GM12878 (cell line): ENCODE measurements at regions not wholly inside any gene's neighbourhood (a gene's known extent, or its start where the extent isn't known, plus 50 kb on each side); places are given as distances from the start of the nearest gene placed in this dataset.

Source experiments
- CREB1 ChIP-seq: IDR thresholded peaks from 2 replicates; pipeline ENCODE4 v1.6.1; 2012; ENCODE audit warnings: low read depth, mild to moderate bottlenecking, inconsistent platforms
- HDGF ChIP-seq: fragments of 450-650 bp; IDR thresholded peaks from 2 replicates; pipeline ENCODE4 v1.6.1; 2016; ENCODE audit warnings: antibody characterized with exemption
- MEF2B ChIP-seq: fragments of 450-650 bp; IDR thresholded peaks from 2 replicates; pipeline ENCODE4 v1.6.1; 2018; ENCODE audit warnings: mild to moderate bottlenecking, moderate library complexity; ENCODE audit not compliant: partially characterized antibody, poor library complexity, severe bottlenecking
- POLR2A ChIP-seq: IDR thresholded peaks from 2 replicates; pipeline ENCODE4 v1.6.1; 2011; ENCODE audit warnings: low read depth, mild to moderate bottlenecking, low read length
- POLR2AphosphoS5 ChIP-seq: IDR thresholded peaks from 2 replicates; pipeline ENCODE4 v1.6.1; 2011; ENCODE audit warnings: mild to moderate bottlenecking, low read length, inconsistent platforms
- SMC3 ChIP-seq: IDR thresholded peaks from 2 replicates; pipeline ENCODE4 v1.6.1; 2011; ENCODE audit warnings: low read length, improper control_type of control experiment, borderline replicate concordance
- TF ChIP-seq, protein P1 (sequence below), 3 experiments: IDR thresholded peaks in 2 of 3; conservative IDR thresholded peaks in 1 of 3; 2 replicates each; pipeline ENCODE4 v1.5.1; 2011; ENCODE audit warnings: low read depth in 3 of 3, low read length in 3 of 3, mild to moderate bottlenecking in 3 of 3, control low read depth in 2 of 3, moderate library complexity in 2 of 3, inconsistent platforms in 1 of 3, mixed read lengths in 1 of 3; ENCODE audit not compliant: control insufficient read depth in 2 of 3, insufficient read depth in 1 of 3; ENCODE audit errors: extremely low read depth in 1 of 3
- TF ChIP-seq, protein P2 (sequence below): fragments of 450-650 bp; IDR thresholded peaks from 2 replicates; pipeline ENCODE4 v1.6.1; 2017; ENCODE audit warnings: borderline replicate concordance

DNA sequence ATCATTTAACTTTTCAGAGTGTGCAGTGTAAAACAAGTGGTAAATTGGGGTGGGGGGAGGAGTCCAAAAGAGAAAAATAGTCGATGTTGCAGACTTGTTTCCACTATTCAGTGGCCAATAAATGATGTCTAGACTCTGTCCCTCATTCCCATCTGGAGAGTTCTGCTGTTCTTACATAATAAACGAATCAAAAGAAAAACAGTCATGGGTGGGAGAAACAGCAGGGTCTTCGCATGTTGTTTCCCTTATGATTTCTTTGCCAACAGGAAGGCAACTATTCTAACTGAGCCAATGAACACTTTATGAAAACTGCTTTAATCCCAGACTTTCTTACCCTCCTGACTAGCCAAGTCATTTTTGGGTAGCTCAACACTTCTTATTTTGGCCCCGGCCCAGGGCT is 615.5 kb downstream of the FGF9 start:
- TF ChIP-seq POLR2A (no peak), POLR2AphosphoS5 (no peak), CREB1 (no peak), MEF2B (no peak), HDGF (no peak), SMC3 (no peak)
- TF ChIP-seq, protein P1, sequence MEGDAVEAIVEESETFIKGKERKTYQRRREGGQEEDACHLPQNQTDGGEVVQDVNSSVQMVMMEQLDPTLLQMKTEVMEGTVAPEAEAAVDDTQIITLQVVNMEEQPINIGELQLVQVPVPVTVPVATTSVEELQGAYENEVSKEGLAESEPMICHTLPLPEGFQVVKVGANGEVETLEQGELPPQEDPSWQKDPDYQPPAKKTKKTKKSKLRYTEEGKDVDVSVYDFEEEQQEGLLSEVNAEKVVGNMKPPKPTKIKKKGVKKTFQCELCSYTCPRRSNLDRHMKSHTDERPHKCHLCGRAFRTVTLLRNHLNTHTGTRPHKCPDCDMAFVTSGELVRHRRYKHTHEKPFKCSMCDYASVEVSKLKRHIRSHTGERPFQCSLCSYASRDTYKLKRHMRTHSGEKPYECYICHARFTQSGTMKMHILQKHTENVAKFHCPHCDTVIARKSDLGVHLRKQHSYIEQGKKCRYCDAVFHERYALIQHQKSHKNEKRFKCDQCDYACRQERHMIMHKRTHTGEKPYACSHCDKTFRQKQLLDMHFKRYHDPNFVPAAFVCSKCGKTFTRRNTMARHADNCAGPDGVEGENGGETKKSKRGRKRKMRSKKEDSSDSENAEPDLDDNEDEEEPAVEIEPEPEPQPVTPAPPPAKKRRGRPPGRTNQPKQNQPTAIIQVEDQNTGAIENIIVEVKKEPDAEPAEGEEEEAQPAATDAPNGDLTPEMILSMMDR (IDR thresholded peaks at IDR 0.05 in 2 of 3, conservative IDR thresholded peaks at IDR 0.05 in 1 of 3; ENCODE audit: control insufficient read depth in 2 of 3, extremely low read depth in 1 of 3, insufficient read depth in 1 of 3, low read depth in 3 of 3, low read length in 3 of 3), result no peak
- TF ChIP-seq, protein P2, sequence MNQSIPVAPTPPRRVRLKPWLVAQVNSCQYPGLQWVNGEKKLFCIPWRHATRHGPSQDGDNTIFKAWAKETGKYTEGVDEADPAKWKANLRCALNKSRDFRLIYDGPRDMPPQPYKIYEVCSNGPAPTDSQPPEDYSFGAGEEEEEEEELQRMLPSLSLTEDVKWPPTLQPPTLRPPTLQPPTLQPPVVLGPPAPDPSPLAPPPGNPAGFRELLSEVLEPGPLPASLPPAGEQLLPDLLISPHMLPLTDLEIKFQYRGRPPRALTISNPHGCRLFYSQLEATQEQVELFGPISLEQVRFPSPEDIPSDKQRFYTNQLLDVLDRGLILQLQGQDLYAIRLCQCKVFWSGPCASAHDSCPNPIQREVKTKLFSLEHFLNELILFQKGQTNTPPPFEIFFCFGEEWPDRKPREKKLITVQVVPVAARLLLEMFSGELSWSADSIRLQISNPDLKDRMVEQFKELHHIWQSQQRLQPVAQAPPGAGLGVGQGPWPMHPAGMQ, result no peak
